Panc1 (cell line): ENCODE measurements at regions not wholly inside any gene's neighbourhood (a gene's known extent, or its start where the extent isn't known, plus 50 kb on each side); places are given as distances from the start of the nearest gene placed in this dataset.

Experiments used
- ATAC-seq: fragments of 200-7000 bp; cut with Tn5 transposase; 2 replicates; pipeline ENCODE4 v1.9.1; 2020; ENCODE audit warnings: mild to moderate bottlenecking, moderate library complexity
- BruUV-seq: library from RNA; stranded (reverse); fragments of 400-500 nt; replicated peaks from 2 replicates; lab custom pipeline; 2021; lab: Mats Ljungman, UMichigan
- CTCF ChIA-PET: fragments of 300-600 bp; sonication (Branson Sonifier 250); formaldehyde crosslinking; loops from one replicate; lab custom pipeline; 2022; ENCODE audit warnings: antibody characterized with exemption; lab: Charles Lee
- POLR2A ChIA-PET: fragments of 300-600 bp; sonication (Branson Sonifier 250); formaldehyde crosslinking; loops from one replicate; lab custom pipeline; 2022; ENCODE audit warnings: antibody characterized with exemption; lab: Charles Lee
- DNase-seq: peaks from one replicate; pipeline ENCODE4 v3.0.0-alpha.2; 2010; ENCODE audit warnings: low read depth, low spot score
- H3K27ac ChIP-seq: 2 replicates; pipeline ENCODE4 v1.5.1; 2011; ENCODE audit warnings: mild to moderate bottlenecking, low read length, inconsistent platforms
- H3K27me3 ChIP-seq: fragments of 200-500 bp; sonication (Bioruptor generic); 2 replicates; pipeline ENCODE4 v1.6.0; 2014; ENCODE audit warnings: low read length, inconsistent platforms; ENCODE audit not compliant: control insufficient read depth, insufficient read depth
- H3K36me3 ChIP-seq: fragments of 200-500 bp; sonication (Bioruptor generic); 2 replicates; pipeline ENCODE4 v1.5.1; 2014; ENCODE audit warnings: inconsistent platforms, mild to moderate bottlenecking, low read length, moderate library complexity; ENCODE audit not compliant: control insufficient read depth, insufficient read depth
- H3K4me1 ChIP-seq: 2 replicates; pipeline ENCODE4 v1.5.1; 2011; ENCODE audit warnings: inconsistent platforms, mild to moderate bottlenecking, low read length, moderate library complexity; ENCODE audit not compliant: control insufficient read depth, insufficient read depth
- H3K4me3 ChIP-seq, 2 experiments: 2 replicates each; pipeline ENCODE4 v1.5.1; 2011 to 2012; ENCODE audit warnings: low read depth in 2 of 2, low read length in 2 of 2, mild to moderate bottlenecking in 2 of 2, inconsistent platforms in 1 of 2, moderate library complexity in 1 of 2
- H3K9me3 ChIP-seq: fragments of 200-500 bp; sonication (Bioruptor generic); 2 replicates; pipeline ENCODE4 v1.5.1; 2014; ENCODE audit warnings: low read depth, mild to moderate bottlenecking, inconsistent platforms, low read length, moderate library complexity; ENCODE audit not compliant: control insufficient read depth, insufficient read depth
- CTCF ChIP-seq: fragments of 450-650 bp; IDR thresholded peaks from 2 replicates; pipeline ENCODE4 v1.5.1; 2017; ENCODE audit warnings: mild to moderate bottlenecking
- POLR2AphosphoS5 ChIP-seq: IDR thresholded peaks from 2 replicates; pipeline ENCODE4 v1.6.1; 2012; ENCODE audit warnings: mild to moderate bottlenecking, low read depth, low read length, moderate library complexity
- REST ChIP-seq, 2 experiments: IDR thresholded peaks; 2 replicates each; pipeline ENCODE4 v1.6.1; 2011 to 2012; ENCODE audit warnings: low read depth in 2 of 2, control low read depth in 1 of 2, low read length in 1 of 2, mild to moderate bottlenecking in 1 of 2, moderate library complexity in 1 of 2; ENCODE audit not compliant: insufficient read depth in 1 of 2
- SIN3A ChIP-seq: IDR thresholded peaks from 2 replicates; pipeline ENCODE4 v1.6.1; 2012; ENCODE audit warnings: low read depth, mild to moderate bottlenecking, low read length, moderate library complexity, borderline replicate concordance; ENCODE audit not compliant: insufficient read depth
- TCF7L2 ChIP-seq: IDR thresholded peaks from 2 replicates; pipeline ENCODE4 v1.6.1; 2011; ENCODE audit warnings: mild to moderate bottlenecking, low read depth, low read length, inconsistent platforms
- in situ Hi-C: cut with HindIII; loops from 2 replicates; pipeline ENCODE4 v1.10.0; 2016; ENCODE audit warnings: low sequenced_read_pairs, low pct_unique_long_range_greater_than_20kb
- intact Hi-C: fragments of 100-400 bp; cut with micrococcal nuclease; formaldehyde crosslinking; loops from one replicate; pipeline ENCODE4 v1.10.0; 2022; ENCODE audit not compliant: unreplicated experiment

- ATAC-seq (no peak), DNase-seq (no peak)
- POLR2A ChIA-PET: no interaction called here
- H3K9me3 ChIP-seq: no peaks in the 10 kb centered on the region
- TF ChIP-seq REST (IDR thresholded peaks at IDR 0.05; ENCODE audit: insufficient read depth in 1 of 2, low read depth in 2 of 2, low read length in 1 of 2) (no peak), POLR2AphosphoS5 (no peak), TCF7L2 (no peak), SIN3A (no peak), CTCF (no peak)
- no peak overlapping the region for H3K27ac ChIP-seq
- in situ Hi-C loops (no loop called here), intact Hi-C loops (no loop called here)
- H3K4me1 ChIP-seq: no peaks in the 10 kb centered on the region
- no peaks in the 10 kb centered on the region for H3K36me3 ChIP-seq
- no peaks in the 10 kb centered on the region for H3K27me3 ChIP-seq
- CTCF ChIA-PET: no interaction called here
- no peak overlapping the region for H3K4me3 ChIP-seq
- BruUV-seq: no TSS peak
These were observed 136.6 kb upstream of the ALKAL2 start for GRCh38 chr2:424306-425171.

- in situ Hi-C loops (no loop called here), intact Hi-C loops (no loop called here)
- no peaks in the 10 kb centered on the region for H3K27me3 ChIP-seq
- DNase-seq (no peak), ATAC-seq (no peak)
- no peak overlapping the region for H3K4me3 ChIP-seq
- H3K9me3 ChIP-seq: no peaks in the 10 kb centered on the region
- no peak overlapping the region for H3K27ac ChIP-seq
- H3K4me1 ChIP-seq: no peaks in the 10 kb centered on the region
- ChIA-PET POLR2A (no interaction called here), CTCF (no interaction called here)
- TF ChIP-seq SIN3A (no peak), REST (IDR thresholded peaks at IDR 0.05; ENCODE audit: insufficient read depth in 1 of 2, low read depth in 2 of 2, low read length in 1 of 2) (peak; percentile 58 to 71)
- BruUV-seq: no TSS peak
- no peaks in the 10 kb centered on the region for H3K36me3 ChIP-seq
These were observed 135.6 kb upstream of the ALKAL2 start for GRCh38 chr2:423479-423878.
